Neural progenitor cell (in vitro differentiated cells): ENCODE measurements at regions not wholly inside any gene's neighbourhood (a gene's known extent, or its start where the extent isn't known, plus 50 kb on each side); places are given as distances from the start of the nearest gene placed in this dataset.

Experiments used
- DNase-seq: peaks from one replicate; pipeline ENCODE4 v3.0.0-alpha.2; 2016; ENCODE audit warnings: low spot score
- H2AFZ ChIP-seq: fragments of 200-600 bp; sonication (generic); replicated peaks from 2 replicates; pipeline ENCODE4 v1.6.1; 2016; ENCODE audit warnings: antibody characterized with exemption
- H3F3A ChIP-seq: fragments of 200-600 bp; sonication (generic); 2 replicates; pipeline ENCODE4 v1.6.1; 2016; ENCODE audit warnings: antibody characterized with exemption, low read depth
- H3K27ac ChIP-seq: fragments of 200-600 bp; sonication (generic); 2 replicates; pipeline ENCODE4 v1.5.1; 2016; ENCODE audit warnings: mild to moderate bottlenecking
- H3K27me3 ChIP-seq: fragments of 200-600 bp; sonication (generic); 2 replicates; pipeline ENCODE4 v1.6.1; 2016; ENCODE audit warnings: mild to moderate bottlenecking, moderate library complexity
- H3K36me3 ChIP-seq: fragments of 200-600 bp; sonication (generic); 2 replicates; pipeline ENCODE4 v1.5.1; 2016
- H3K4me1 ChIP-seq: fragments of 200-600 bp; sonication (generic); 2 replicates; pipeline ENCODE4 v1.6.1; 2016; ENCODE audit warnings: mixed run types
- H3K4me2 ChIP-seq: fragments of 200-600 bp; sonication (generic); 2 replicates; pipeline ENCODE4 v1.6.1; 2016
- H3K4me3 ChIP-seq: fragments of 200-600 bp; sonication (generic); 2 replicates; pipeline ENCODE4 v1.5.1; 2016
- H3K79me2 ChIP-seq: fragments of 200-600 bp; sonication (generic); 2 replicates; pipeline ENCODE4 v1.6.1; 2016; ENCODE audit warnings: low read depth
- H3K9ac ChIP-seq: fragments of 200-600 bp; sonication (generic); 2 replicates; pipeline ENCODE4 v1.6.1; 2016
- H3K9me3 ChIP-seq: fragments of 200-600 bp; sonication (generic); 2 replicates; pipeline ENCODE4 v1.5.1; 2016; ENCODE audit warnings: low read depth
- H4K20me1 ChIP-seq: fragments of 200-600 bp; sonication (generic); 2 replicates; pipeline ENCODE4 v1.6.1; 2016; ENCODE audit warnings: low read depth
- H3K27ac Mint-ChIP-seq: 3 replicates; pipeline ENCODE4 v1.8.0; 2021; ENCODE audit warnings: mixed read lengths
- H3K27me3 Mint-ChIP-seq: 2 replicates; pipeline ENCODE4 v1.8.0; 2022; ENCODE audit warnings: low read depth, mild to moderate bottlenecking, inconsistent platforms, moderate library complexity, mixed read lengths; ENCODE audit not compliant: insufficient read depth
- H3K36me3 Mint-ChIP-seq: 3 replicates; pipeline ENCODE4 v1.8.0; 2021; ENCODE audit warnings: mixed read lengths
- H3K4me1 Mint-ChIP-seq: 3 replicates; pipeline ENCODE4 v1.8.0; 2021; ENCODE audit warnings: mixed read lengths
- H3K4me3 Mint-ChIP-seq: 3 replicates; pipeline ENCODE4 v1.8.0; 2021; ENCODE audit warnings: mild to moderate bottlenecking, moderate library complexity, mixed read lengths
- H3K9me3 Mint-ChIP-seq: 3 replicates; pipeline ENCODE4 v1.8.0; 2020; ENCODE audit warnings: mixed read lengths
- EZH2 ChIP-seq: fragments of 200-600 bp; sonication (generic); IDR thresholded peaks from 2 replicates; pipeline ENCODE4 v1.6.1; 2017; ENCODE audit warnings: antibody characterized with exemption, mild to moderate bottlenecking, moderate library complexity
- EZH2phosphoT487 ChIP-seq: fragments of 200-600 bp; sonication (generic); IDR thresholded peaks from 2 replicates; pipeline ENCODE4 v1.6.1; 2017; ENCODE audit warnings: antibody characterized with exemption
- TF ChIP-seq, protein P1 (sequence below): fragments of 200-600 bp; sonication (generic); IDR thresholded peaks from 2 replicates; pipeline ENCODE4 v1.5.1; 2017; ENCODE audit warnings: antibody characterized with exemption, mild to moderate bottlenecking

- no peak for TF ChIP-seq EZH2phosphoT487
- TF ChIP-seq, protein P1, sequence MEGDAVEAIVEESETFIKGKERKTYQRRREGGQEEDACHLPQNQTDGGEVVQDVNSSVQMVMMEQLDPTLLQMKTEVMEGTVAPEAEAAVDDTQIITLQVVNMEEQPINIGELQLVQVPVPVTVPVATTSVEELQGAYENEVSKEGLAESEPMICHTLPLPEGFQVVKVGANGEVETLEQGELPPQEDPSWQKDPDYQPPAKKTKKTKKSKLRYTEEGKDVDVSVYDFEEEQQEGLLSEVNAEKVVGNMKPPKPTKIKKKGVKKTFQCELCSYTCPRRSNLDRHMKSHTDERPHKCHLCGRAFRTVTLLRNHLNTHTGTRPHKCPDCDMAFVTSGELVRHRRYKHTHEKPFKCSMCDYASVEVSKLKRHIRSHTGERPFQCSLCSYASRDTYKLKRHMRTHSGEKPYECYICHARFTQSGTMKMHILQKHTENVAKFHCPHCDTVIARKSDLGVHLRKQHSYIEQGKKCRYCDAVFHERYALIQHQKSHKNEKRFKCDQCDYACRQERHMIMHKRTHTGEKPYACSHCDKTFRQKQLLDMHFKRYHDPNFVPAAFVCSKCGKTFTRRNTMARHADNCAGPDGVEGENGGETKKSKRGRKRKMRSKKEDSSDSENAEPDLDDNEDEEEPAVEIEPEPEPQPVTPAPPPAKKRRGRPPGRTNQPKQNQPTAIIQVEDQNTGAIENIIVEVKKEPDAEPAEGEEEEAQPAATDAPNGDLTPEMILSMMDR, result no peak
- TF ChIP-seq EZH2, result no peak
These were observed 101.1 kb downstream of the CBLL2 start for GRCh38 chrX:22373766-22374165.

GRCh38 chrX:22376369-22376768, 103.7 kb downstream of the CBLL2 start:
- Histone ChIP-seq H3K4me2 (no peak overlapping the region), H2AFZ (no peak overlapping the region), H3K27ac (no peak overlapping the region), H3K36me3 (no peaks in the 10 kb centered on the region), H3K9me3 (peaks cover 2% of the 10 kb centered on the region), H4K20me1 (no peaks in the 10 kb centered on the region), H3K9ac (no peak overlapping the region), H3K4me3 (no peak overlapping the region), H3K4me1 (no peaks in the 10 kb centered on the region), H3K79me2 (no peaks in the 10 kb centered on the region), H3K27me3 (no peaks in the 10 kb centered on the region), H3F3A (no peaks in the 10 kb centered on the region)
- TF ChIP-seq EZH2, result no peak
- no peak for TF ChIP-seq EZH2phosphoT487
- TF ChIP-seq, protein P1, result no peak
- no peak for DNase-seq
- H3K27ac Mint-ChIP-seq, result no peak overlapping the region
- no peaks in the 10 kb centered on the region for H3K36me3 Mint-ChIP-seq
- no peaks in the 10 kb centered on the region for H3K4me1 Mint-ChIP-seq
- H3K4me3 Mint-ChIP-seq, result no peak overlapping the region
- H3K27me3 Mint-ChIP-seq, result no peaks in the 10 kb centered on the region
- H3K9me3 Mint-ChIP-seq, result no peaks in the 10 kb centered on the region

More at GRCh38 chrX:22373766-22374165, 101.1 kb downstream of the CBLL2 start:
- Histone ChIP-seq H3K27ac (no peak overlapping the region), H3K27me3 (no peaks in the 10 kb centered on the region), H4K20me1 (no peaks in the 10 kb centered on the region), H2AFZ (no peak overlapping the region), H3K79me2 (no peaks in the 10 kb centered on the region), H3K4me3 (no peak overlapping the region), H3K9ac (no peak overlapping the region), H3K4me1 (no peaks in the 10 kb centered on the region), H3K9me3 (peaks cover 4% of the 10 kb centered on the region), H3K36me3 (no peaks in the 10 kb centered on the region), H3K4me2 (no peak overlapping the region), H3F3A (no peaks in the 10 kb centered on the region)
- H3K4me1 Mint-ChIP-seq, result no peaks in the 10 kb centered on the region
- no peak for DNase-seq
- no peaks in the 10 kb centered on the region for H3K9me3 Mint-ChIP-seq
- no peak overlapping the region for H3K4me3 Mint-ChIP-seq
- no peaks in the 10 kb centered on the region for H3K36me3 Mint-ChIP-seq
- no peaks in the 10 kb centered on the region for H3K27me3 Mint-ChIP-seq
- no peak overlapping the region for H3K27ac Mint-ChIP-seq

GRCh38 chrX:22378296-22378695, 105.6 kb downstream of the CBLL2 start:
- no peak overlapping the region for H3K4me2 ChIP-seq
- H3K36me3 ChIP-seq, result no peaks in the 10 kb centered on the region
- no peaks in the 10 kb centered on the region for H3K9me3 Mint-ChIP-seq
- H3K4me3 ChIP-seq, result no peak overlapping the region
- no peak for TF ChIP-seq EZH2
- TF ChIP-seq, protein P1, result no peak
- TF ChIP-seq EZH2phosphoT487, result no peak
- no peaks in the 10 kb centered on the region for H3F3A ChIP-seq
- no peaks in the 10 kb centered on the region for H3K27me3 ChIP-seq
- H3K4me1 ChIP-seq, result no peaks in the 10 kb centered on the region
- no peaks in the 10 kb centered on the region for H3K79me2 ChIP-seq
- no peaks in the 10 kb centered on the region for H4K20me1 ChIP-seq
- no peak overlapping the region for H3K4me3 Mint-ChIP-seq
- H3K27me3 Mint-ChIP-seq, result no peaks in the 10 kb centered on the region
- H3K9ac ChIP-seq, result no peak overlapping the region
- no peaks in the 10 kb centered on the region for H3K4me1 Mint-ChIP-seq
- H3K27ac ChIP-seq, result no peak overlapping the region
- H3K9me3 ChIP-seq, result peaks cover 4% of the 10 kb centered on the region
- H3K27ac Mint-ChIP-seq, result no peak overlapping the region
- DNase-seq, result no peak
- no peaks in the 10 kb centered on the region for H3K36me3 Mint-ChIP-seq
- H2AFZ ChIP-seq, result no peak overlapping the region
